NB4 (cell line): ENCODE measurements at regions not wholly inside any gene's neighbourhood (a gene's known extent, or its start where the extent isn't known, plus 50 kb on each side); places are given as distances from the start of the nearest gene placed in this dataset.

ENCODE experiments used
- CTCF ChIP-seq: IDR thresholded peaks from one replicate; pipeline ENCODE4 v1.5.1; 2012; ENCODE audit warnings: low read depth, low read length
- POLR2A ChIP-seq: IDR thresholded peaks from 2 replicates; pipeline ENCODE4 v1.6.1; 2011; ENCODE audit warnings: mild to moderate bottlenecking; ENCODE audit not compliant: insufficient read length; ENCODE audit errors: extremely low read depth
- TF ChIP-seq, protein P1 (sequence below): IDR thresholded peaks from 2 replicates; pipeline ENCODE4 v1.6.1; 2011; ENCODE audit warnings: low read depth, low read length

DNA sequence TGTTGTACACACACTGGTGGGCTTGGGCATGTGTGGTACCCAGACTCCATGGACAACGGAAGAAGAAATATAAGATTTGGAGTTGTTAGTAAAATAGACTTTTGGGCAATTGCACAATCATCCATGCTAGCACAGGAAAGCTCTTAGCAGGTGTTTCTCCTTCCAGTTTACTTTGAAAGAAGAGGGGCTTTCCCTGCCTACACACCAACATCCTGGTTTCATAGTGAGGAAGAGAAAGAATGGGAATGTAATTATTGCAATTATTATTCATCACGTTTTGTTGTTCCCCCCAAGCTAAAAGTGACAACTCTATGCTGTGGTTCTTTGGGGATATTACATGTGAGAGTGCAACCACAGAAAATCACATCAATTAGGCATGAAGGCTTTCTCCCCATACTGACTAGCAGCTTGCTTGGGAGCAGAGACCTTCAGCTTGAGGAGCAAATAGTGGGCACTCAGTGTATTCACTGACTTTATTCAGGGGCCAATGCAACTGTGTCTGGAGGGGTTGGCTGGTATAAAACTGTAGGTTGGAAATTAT, 57.2 kb upstream of the PUDP start:
- no peak for TF ChIP-seq CTCF
- no peak for TF ChIP-seq POLR2A
- TF ChIP-seq, protein P1, sequence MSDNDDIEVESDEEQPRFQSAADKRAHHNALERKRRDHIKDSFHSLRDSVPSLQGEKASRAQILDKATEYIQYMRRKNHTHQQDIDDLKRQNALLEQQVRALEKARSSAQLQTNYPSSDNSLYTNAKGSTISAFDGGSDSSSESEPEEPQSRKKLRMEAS: no peak
